GM13977 (cell line): ENCODE measurements at regions not wholly inside any gene's neighbourhood (a gene's known extent, or its start where the extent isn't known, plus 50 kb on each side); places are given as distances from the start of the nearest gene placed in this dataset.

Experiments
- DNase-seq: peaks from one replicate; pipeline ENCODE4 v3.0.0; 2012; ENCODE audit warnings: low spot score
- CTCF ChIP-seq: IDR thresholded peaks from 2 replicates; pipeline ENCODE4 v1.5.1; 2012; ENCODE audit warnings: mild to moderate bottlenecking, control low read depth; ENCODE audit not compliant: insufficient read depth; ENCODE audit errors: extremely low read depth, missing control alignments
- in situ Hi-C: fragments of 300-500 bp; cut with MboI; formaldehyde crosslinking; loops from one replicate; pipeline ENCODE4 v1.12.0; 2022; ENCODE audit warnings: low sequenced_read_pairs, low pct_unique_long_range_greater_than_20kb, mixed read lengths, inconsistent platforms; ENCODE audit not compliant: unreplicated experiment

DNA sequence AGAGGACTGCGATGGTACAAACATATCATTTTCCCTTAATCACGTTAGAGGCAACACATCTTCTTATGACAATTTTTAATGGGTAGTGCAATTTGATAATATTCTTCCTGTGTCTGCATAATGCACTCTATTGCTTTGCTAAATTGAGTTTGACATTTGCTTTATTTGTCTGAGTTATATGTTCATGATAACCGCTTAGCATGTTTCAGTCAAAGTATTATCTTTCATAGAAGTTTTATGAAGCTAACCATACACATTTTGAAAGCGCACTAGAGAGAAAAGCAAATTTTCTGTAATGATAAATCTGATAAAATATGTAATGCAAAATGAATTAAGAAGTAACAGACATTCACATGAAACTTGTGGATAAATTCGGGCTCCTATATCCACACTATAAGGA, 1276.9 kb downstream of the ZPLD1 start:
- in situ Hi-C loops = no loop called here
- no peak for TF ChIP-seq CTCF
- DNase-seq = no peak

- DNase-seq = no peak
- in situ Hi-C loops = no loop called here
- no peak for TF ChIP-seq CTCF
Observed at GRCh38 chr3:103712320-103713008, 1277.6 kb downstream of the ZPLD1 start.

GRCh38 chr3:103729547-103729946, 1294.7 kb downstream of the ZPLD1 start:
- TF ChIP-seq CTCF = no peak
- no peak for DNase-seq
- in situ Hi-C loops = no loop called here

GRCh38 chr3:103730744-103731143, 1295.9 kb downstream of the ZPLD1 start:
- DNase-seq = no peak
- no peak for TF ChIP-seq CTCF
- in situ Hi-C loops = no loop called here

DNA sequence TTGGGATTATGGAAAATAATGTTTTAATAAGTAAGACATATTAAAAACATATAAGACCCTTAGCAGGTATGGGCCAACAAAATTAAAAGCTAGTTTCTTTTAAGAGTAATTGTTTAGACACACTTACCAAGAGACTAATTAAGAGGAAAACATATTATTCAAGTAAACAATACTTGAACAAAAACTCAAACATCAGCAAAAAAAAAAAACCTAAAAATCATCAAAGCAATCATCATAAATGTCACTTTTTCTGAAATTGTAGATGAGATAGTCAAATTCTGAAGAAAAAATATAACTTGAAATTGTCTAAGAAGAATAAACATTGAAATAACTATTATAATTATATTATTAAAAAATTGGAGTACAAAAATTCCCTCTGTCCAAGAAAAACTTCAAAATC, 1318.2 kb downstream of the ZPLD1 start:
- in situ Hi-C loops = no loop called here
- TF ChIP-seq CTCF = no peak
- no peak for DNase-seq

GRCh38 chr3:103767635-103768034, 1332.8 kb downstream of the ZPLD1 start:
- in situ Hi-C loops = no loop called here
- no peak for DNase-seq
- TF ChIP-seq CTCF = no peak
